T-helper 22 cell (primary cell): ENCODE measurements at regions not wholly inside any gene's neighbourhood (a gene's known extent, or its start where the extent isn't known, plus 50 kb on each side); places are given as distances from the start of the nearest gene placed in this dataset.
"Not testable (repeated sequence)": the region's sequence is repeated elsewhere in the genome, so short reads cannot be mapped to it uniquely, and the experiment has no call there.

Experiments
- DNase-seq: peaks from one replicate; pipeline ENCODE4 v3.0.0-alpha.2; 2020; ENCODE audit warnings: low read depth

- no peak for DNase-seq
These were observed 540.9 kb downstream of the TBC1D22A start for GRCh38 chr22:47303161-47303890.

- DNase-seq: not testable (repeated sequence)
These were observed 540.1 kb downstream of the TBC1D22A start for GRCh38 chr22:47302587-47302986.

GRCh38 chr22:47301820-47302475 is 539.5 kb downstream of the TBC1D22A start:
- DNase-seq: no peak

GRCh38 chr22:47300698-47301405 is 538.4 kb downstream of the TBC1D22A start:
- DNase-seq: no peak

- DNase-seq: no peak
These were observed 537.6 kb downstream of the TBC1D22A start for GRCh38 chr22:47299863-47300697.

- no peak for DNase-seq
These were observed 536.9 kb downstream of the TBC1D22A start for GRCh38 chr22:47299211-47299862.

- no peak for DNase-seq
These were observed 535.8 kb downstream of the TBC1D22A start for GRCh38 chr22:47298017-47298785.

- no peak for DNase-seq
These were observed 535.0 kb downstream of the TBC1D22A start for GRCh38 chr22:47297261-47298016.

- no peak for DNase-seq
These were observed 534.2 kb downstream of the TBC1D22A start for GRCh38 chr22:47296405-47297260.

GRCh38 chr22:47295982-47296381 is 533.5 kb downstream of the TBC1D22A start:
- DNase-seq: no peak

GRCh38 chr22:47295226-47295901 is 532.9 kb downstream of the TBC1D22A start:
- DNase-seq: no peak

GRCh38 chr22:47294576-47294975 is 532.1 kb downstream of the TBC1D22A start:
- DNase-seq: no peak

- no peak for DNase-seq
These were observed 531.7 kb downstream of the TBC1D22A start for GRCh38 chr22:47294222-47294532.

GRCh38 chr22:47293368-47294221 is 531.1 kb downstream of the TBC1D22A start:
- DNase-seq: no peak

GRCh38 chr22:47292546-47293320 is 530.3 kb downstream of the TBC1D22A start:
- no peak for DNase-seq

GRCh38 chr22:47291565-47292495 is 529.4 kb downstream of the TBC1D22A start:
- no peak for DNase-seq
